NOMO-1 treated with DMSO at 0.1 percent for 48 hours (cell line): ENCODE measurements at regions not wholly inside any gene's neighbourhood (a gene's known extent, or its start where the extent isn't known, plus 50 kb on each side); places are given as distances from the start of the nearest gene placed in this dataset.

Experiments
- DNase-seq: peaks from one replicate; lab custom pipeline; 2025; ENCODE audit not compliant: unreplicated experiment; lab: John Stamatoyannopoulos, UW

DNA sequence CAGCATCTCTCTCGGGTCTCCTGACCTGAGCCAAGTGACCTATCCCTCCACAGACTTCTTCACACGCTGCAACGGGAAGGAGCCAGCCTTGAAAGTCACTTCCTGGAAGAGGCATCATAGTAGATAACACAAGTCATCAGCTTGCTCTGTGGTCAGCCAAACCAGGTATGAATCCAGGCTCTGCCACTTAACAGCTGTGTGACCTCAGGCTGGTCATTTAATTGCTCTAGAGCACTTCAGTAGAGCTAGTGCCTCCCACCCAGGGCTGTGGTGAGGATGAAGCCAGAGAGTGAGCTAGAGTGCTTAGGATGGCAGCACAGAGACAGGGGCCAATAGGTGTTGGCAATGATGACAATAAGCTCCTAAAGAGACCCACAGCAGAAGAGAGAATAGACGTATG is 247.7 kb upstream of the ZMIZ1 start:
- DNase-seq, result no peak

DNA sequence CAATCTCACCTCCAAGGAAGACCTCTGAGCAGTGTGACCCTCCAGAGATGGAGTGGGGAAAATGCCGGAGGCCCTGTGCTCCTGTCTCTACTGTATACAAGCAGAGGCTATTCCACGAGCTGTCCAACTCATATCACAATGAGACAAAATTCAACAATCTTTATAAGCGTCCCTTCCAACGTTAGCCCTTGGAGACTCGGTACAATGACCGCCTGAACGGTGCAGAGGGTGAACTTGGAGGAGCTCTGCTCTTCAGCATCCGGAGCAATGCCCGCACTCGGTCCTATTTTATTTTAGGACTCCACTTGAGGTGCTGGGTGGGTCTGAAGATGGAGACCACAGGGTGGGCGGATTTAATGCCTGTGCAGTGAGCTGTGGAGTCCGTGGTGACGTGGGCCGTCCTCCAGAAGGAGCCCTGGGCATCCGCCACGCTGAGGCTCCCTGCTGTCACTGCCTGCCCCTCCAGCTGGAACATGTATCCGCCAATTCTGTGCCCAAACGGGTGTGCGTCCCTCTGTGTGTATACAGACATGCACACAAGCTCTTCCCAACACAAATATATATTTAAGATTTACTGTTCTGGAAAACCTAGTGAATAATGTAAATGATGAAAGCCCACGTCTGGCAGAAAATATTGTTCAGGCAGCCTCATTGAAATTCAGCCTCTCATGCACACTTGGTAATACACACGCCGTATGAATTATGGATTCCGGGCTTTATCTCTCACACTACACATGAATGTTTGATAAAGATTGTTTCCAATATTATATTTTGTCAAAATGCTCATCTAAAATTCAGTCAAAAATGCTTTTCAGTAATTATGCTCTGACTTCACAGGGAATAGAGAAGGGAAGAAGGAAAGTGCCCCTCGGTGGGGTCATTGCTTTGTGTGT is 239.9 kb upstream of the ZMIZ1 start:
- no peak for DNase-seq

DNA sequence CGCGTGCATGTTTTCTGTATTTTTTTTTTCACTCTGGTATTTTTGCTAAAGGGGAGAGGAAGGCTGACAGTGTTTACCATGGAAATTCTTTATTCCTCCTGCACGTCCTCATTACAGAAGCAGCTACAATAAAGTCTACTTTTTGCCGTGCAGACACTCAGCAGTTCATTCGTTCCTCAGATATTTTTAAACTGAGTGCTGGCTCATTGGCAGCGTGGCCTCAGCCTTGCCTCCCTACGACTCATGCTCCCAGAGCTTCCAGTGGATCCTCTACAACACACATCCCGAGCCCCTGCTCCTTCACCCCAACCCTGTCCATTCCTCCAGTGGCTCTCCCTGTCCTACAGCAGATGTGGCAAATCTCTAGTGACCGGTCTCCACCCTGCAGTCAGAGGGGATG is 239.2 kb upstream of the ZMIZ1 start:
- DNase-seq, result no peak

DNA sequence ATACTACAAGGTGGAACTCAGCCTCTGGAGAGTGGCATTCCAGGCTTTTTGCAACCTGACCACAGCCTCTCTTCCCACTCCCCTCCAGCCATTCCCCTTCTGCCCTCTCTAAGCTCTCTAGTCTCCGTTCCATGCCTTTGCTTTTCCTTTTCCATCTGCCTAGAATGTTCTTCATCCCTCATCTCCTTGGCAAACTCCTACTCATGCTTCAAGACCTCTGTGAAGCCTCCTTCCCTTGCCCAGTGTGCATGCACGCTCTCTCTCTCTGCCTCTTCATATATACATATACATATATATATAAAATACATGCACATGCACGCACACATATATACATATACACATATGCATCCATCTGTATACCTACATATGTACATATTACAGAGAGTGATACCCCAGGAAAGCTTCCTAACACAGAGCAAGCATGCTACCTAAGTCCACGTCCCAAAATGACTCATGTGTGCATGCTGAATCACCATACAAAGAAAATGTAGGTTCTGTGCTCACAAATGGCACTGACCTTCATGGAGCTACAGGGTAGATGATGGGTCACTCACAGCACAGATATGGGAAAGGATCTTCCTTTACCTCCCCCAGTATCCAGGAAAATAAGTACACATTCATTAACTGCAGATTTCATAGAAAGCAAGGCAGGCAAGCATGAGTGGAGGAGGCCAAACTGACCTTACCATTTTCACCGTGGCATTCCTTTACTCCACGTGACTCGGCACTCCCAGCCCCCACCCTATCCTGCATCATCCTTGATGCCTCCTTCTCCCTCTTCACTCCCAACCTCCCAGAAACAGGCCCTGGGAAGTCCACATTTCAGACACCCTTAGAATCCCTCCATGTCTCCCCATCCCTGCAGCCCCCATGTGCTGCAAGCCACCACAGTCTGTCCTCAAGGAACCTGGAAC is 238.4 kb upstream of the ZMIZ1 start:
- no peak for DNase-seq

DNA sequence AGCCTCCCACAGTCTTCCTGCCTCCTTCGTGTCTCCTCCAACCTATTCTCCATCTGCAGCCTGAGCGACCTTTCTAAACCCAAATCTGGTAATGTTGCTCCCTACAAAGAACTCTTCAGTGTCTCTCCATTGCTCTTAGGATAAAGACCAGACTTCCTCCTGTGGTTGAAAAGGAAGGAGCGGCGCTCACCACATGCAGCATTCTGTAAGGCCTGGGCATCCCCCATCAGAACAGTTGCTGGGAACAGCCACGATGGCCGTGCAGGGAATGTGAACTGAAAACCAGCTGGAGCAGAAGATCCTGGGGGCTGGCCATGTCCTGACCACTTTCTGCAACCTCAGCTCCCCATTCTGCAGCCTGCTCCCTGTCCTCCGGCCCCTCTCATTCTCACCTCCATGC is 237.8 kb upstream of the ZMIZ1 start:
- DNase-seq, result no peak

DNA sequence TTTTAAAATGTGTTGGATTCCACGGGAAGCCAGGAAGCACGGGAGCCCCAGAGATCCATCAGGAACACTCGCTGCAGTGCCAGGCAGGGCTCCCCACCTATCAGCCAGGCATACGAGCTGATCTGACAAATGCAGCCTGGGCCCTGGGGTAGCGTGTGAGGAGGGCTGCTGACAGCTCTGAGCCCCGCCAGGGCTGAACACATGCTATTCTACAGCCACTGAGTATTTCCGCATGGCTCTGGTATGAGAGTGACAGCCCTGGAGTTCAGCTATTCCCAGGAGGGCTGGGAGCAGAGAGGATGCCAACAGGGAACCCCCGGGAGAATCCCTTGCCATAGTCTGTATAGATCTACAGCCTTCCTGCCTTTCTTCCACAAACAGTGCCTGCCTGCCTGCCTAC is 237.3 kb upstream of the ZMIZ1 start:
- DNase-seq, result no peak

DNA sequence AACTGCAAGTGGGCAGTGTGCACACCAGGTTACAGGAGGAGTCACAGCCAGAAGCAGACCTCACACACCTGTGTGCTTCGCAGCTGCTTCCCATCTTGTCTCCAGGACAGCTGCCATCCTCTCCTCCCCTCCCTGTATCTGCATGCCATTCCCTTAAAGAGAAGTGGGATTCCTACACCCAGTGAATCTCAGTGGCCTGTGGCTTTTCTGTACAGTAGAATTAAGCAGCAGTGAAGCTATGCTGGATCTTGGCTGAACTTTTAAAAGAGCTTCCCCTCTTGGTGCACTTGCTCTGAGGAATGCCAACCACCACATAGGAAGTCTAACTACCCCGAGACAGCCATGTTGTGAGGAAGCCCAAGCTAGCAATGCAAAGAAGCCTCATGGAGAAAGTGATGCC is 236.5 kb upstream of the ZMIZ1 start:
- DNase-seq, result no peak

DNA sequence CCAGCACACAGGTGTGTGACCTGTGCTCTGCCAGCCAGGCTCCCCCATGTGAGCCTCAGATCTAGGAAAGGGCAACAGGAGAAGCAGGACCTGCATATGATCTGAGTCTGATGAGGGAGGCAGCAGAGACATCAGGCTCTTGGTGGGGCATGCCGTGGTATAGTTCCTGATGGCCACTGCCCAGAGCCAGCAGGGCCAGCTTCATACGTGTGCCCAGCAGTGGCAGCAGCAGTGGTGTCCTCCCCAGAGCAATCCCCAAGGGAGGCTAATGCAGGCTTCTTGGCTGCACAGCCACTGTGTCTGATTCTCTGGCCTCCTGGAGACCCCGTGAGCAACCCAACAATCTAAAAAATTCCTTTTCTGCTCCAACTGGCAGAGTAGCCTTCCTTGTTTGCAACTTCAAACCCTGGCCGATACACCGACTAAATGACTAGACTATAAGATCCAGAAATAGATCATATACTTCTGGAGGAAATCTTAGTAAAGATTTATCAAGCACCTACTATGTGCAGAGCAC is 230.6 kb upstream of the ZMIZ1 start:
- DNase-seq, result no peak

DNA sequence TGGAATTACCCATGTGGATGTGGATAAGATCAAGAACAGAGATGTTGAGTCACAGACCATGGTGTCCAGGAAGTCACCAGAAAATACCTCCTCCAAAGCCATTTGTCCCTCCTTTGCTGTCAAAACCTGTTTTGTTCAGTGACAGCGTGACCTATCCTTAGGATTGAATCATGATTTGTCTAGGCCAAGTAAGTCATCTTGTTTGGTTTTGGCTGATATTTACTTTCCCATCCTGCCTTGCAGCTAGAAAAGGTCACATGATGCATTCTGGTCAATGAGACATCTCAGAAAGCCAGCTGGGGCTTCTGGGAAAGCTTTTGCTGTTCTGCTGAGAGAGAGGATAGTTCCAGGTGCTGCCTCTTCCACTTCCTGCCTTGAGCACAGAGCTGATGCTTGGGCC is 225.3 kb upstream of the ZMIZ1 start:
- no peak for DNase-seq

DNA sequence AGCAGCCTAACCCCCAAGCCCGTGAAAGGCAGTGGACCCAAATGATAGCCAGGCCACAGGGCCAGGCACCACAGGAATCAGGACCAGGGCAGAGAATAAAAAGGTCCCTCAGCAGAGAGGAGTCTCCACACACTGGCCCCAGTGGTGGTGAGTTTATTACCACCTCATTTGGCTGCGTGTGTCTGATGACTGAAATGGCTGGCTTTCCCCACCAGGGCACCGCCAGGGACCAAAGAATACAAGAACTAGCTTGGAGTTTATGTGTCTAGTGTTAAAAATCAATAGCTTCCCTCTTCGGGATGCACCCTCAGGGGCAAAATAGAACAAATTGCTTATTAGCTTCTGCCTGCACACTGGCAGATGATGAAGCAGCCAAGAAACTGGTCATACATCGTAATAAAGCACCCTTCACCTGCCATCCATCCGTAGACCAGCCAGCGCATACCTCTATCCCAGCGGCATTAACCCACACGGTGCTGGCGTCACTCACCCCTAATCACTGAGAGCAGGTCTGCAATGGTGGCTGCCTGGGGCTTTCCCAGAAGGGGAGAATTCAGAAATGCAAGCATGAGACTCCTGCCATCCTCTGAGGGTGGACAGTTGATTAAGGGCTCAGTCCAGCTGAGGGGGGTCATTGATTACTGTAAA is 223.7 kb upstream of the ZMIZ1 start:
- no peak for DNase-seq

DNA sequence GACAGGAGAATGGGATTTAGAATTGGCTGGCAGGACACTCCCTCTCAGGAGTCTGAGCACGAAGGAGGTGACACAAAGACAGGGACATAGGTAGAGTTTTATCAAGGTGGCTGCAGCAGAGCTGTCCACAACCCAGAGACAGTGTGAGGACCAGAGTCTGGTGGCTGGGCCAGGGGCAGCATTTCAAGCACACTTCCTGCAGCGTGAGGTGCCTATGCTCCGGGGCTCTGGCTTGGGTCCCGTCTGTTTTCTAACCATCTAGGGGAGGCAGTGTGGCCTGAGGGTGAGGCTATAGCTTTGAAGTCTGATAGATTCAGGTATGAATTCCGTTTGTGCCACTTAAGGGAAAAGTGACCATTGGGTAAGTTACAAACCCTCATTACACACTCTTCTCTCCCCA is 222.7 kb upstream of the ZMIZ1 start:
- no peak for DNase-seq

DNA sequence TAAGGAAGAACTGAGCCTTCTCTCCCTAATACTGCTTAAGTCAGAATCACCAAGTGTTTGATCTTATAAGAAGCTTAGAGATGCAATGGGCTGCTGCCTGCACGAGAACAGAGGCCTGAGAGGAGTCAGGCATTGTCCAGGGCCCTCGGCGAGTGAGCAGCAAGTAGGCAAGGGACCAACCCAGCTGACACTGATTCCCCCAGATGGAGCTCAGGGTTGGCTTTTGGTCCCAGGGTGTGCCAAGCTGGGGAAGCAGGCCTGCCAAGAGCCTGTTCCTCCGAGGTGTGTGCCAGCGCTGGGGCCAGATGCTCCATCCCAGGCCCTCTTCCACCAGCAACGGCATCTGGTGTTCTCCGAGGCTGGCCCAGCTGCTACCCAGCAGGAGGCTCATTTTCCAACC is 222.0 kb upstream of the ZMIZ1 start:
- DNase-seq, result no peak

DNA sequence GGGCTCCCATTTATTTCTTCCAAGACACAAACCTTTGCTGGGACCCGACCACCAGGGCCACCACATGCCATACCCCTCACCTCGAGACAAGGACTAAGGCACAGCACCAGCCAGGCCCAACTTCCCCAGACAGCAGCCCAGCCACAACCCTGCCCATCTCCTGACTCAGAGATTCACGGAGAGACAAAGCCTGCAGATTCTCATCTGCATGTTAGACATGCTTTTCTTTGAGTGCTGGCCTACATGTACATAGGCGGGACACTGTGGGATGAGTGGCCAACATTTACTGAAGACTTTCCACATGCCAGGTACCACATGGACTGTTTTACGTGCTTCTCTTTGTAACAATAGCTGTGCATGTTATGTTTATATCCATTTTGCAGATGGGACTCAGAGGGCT is 221.3 kb upstream of the ZMIZ1 start:
- DNase-seq, result no peak

DNA sequence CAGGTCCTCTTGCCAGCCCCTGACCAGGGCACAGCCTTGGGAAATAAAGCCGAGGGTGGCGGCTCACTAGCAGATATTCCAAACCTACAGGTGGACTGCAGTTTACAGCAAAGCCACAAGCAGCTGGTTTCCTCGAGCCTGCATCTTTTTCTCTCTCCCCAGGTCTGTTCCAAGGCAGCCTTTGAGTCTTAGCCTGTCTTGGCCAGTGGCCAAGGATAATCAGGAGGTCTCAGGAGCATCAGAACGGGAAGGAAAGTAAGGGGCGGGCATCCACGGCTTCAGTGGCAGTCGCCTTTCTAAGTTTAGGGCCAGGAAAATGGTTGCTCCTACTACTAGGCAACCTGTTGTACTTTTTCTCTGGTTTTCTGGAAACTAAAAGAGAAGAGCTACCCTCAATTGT is 219.7 kb upstream of the ZMIZ1 start:
- DNase-seq, result no peak

DNA sequence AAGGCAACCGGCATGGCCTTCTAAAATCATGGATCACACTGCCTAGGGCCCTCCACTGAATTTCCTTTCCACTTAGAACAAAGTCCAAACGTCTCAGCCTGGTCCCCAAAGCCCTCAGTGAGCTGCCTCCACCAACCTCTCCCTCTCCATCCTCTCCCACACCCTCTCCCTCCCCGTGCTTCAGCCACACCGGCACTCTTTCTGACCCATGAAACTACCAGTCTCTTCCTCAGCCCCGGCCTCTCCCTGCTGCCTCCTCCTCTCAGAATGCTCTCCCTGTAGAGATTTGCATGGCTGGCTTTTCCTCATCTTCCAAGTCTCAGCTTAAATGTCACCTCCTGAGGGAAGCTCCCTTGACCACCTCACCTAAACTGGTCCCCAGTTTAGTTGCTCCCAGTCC is 219.0 kb upstream of the ZMIZ1 start:
- DNase-seq, result no peak

DNA sequence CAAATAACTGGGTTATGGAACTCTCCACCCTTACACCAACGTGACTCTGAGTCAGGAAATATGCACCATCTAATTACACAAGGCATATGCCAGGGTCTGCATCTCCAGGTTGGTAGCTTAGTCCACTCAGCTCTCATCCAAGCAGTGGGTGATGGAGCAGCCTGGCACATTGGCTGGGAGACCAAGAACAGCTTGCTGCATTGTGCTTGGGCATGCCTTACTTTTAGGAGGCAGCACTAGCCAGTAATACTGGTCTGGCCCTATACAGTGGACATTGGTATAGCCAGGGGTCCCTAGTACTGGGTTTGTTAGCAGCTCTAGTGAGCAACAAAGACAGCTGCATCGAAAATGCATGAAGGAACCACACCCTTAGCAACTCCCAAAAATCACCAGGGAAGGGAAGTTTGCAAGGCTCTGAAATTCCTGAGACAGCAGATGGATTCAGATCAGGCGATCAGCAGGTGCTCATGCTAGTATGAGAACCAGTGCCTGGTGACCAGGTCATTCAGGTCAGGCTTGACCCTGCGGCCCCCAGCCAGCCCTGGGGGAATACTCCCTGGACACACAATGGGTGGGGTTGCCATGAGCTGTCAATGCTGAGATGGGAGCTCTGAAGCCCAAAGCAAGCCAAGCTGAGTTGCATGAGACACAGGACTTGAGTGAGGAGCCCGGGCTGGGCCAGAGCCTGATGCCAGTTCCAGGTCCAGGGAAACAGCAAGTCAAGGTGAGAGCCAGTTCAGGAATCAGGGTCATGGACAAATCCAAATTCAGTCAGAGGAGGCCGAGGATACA is 217.9 kb upstream of the ZMIZ1 start:
- DNase-seq, result no peak

DNA sequence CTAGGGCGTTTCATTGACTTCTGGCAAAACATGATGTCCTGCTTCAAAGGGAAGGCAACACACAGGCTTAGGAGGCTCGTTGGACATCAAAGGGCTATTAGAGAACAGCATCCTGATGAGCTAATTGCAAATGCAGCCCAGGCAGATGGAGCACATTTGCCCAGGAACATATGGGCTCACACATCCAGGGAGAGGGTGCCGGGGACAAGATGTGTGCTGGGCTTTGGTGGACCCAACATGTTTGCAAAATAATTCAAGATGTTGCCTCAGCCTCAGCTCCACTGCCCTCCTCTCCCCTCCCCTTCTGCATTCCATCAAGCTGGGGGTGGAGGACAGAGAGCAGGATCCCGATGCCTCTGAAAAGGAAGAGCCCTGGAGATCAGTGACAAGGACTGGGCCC is 217.1 kb upstream of the ZMIZ1 start:
- DNase-seq, result no peak

DNA sequence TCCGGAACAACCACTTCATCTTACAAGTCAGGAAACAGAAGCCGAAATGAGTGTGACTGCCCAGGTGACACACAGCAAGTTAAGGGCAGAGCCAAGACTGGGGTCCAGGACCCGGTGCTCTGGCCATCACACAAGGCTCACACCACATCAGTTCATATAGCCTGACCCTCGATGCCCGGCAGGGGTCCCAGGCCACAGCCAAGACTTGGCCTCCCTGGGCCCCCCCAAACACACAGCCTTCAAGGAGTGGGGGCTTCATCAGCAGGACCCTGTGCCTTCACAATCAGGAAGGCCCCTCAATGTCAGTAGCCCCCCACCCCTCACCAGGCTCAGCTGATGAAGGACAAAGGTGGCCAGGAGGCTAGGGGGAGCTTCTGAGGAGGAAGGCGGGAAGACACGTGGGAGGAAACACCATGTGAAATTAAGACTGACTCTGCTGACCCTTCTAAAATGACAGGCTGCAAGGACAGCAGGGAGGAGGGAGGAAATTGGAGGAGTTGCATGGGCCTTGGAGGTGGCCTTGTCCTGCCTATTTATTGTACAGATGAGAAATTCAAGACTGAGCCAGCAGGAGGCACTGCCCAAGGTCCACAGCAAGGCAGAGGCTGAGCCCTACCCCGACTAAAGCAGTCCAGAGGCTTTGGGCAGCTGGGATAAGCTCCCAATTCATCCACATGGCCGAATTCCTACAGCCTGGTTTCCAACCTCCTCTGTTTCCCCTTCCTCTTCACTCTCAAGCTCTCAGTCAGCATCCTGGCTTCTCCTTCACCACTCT is 216.1 kb upstream of the ZMIZ1 start:
- DNase-seq, result no peak

DNA sequence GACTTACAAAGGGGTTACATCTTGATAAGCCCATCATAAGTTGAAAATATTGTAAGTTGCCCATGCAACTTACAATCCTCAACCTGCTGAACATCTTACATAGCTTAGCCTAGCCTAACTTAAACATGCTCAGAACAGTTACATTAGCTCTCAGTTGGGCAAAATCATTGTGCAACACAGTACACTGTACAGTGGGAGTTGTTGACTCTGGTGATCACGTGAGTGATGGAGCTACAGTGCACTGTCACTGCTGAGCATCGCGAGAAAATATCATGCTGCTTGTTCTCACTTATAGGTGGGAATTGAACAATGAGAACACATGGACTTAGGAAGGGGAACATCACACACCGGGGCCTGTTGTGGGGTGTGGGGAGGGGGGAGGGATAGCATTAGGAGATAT is 214.9 kb upstream of the ZMIZ1 start:
- no peak for DNase-seq

DNA sequence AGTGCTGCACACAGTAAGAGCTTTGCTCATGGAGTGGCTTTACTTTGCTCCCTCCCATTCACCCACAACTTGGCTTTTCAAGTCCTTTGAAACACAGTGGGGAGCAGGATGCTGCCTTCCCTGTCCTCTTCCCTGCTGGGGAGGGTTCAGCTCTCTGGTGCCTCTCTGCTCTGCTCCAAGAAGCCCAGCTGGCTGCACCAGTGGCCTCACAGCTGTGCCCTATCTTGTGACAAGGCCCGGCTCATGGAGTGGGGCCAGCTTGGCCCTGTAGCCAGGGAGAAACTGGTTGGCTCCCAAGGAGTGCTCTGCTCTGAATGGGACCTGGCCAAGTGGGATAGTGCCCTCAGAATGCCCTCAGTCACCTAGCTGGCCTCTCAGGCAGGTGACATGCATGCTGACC is 212.3 kb upstream of the ZMIZ1 start:
- DNase-seq, result no peak
